HepG2 (cell line): ENCODE measurements at regions not wholly inside any gene's neighbourhood (a gene's known extent, or its start where the extent isn't known, plus 50 kb on each side); places are given as distances from the start of the nearest gene placed in this dataset.

Experiments used
- ARNT2 ChIP-seq: sonication (generic); formaldehyde crosslinking; IDR thresholded peaks from 2 replicates; pipeline ENCODE4 v1.8.0; 2022; ENCODE audit warnings: mild to moderate bottlenecking, low read depth, missing genetic modification reagents, moderate library complexity
- ATAD3A ChIP-seq: sonication (generic); formaldehyde crosslinking; IDR thresholded peaks from 2 replicates; pipeline ENCODE4 v1.4.0; 2020; ENCODE audit warnings: missing genetic modification reagents
- DR1 ChIP-seq: sonication (generic); formaldehyde crosslinking; IDR thresholded peaks from 2 replicates; pipeline ENCODE4 v1.8.0; 2021; ENCODE audit warnings: mild to moderate bottlenecking, missing genetic modification reagents, inconsistent platforms
- FOXO1 ChIP-seq: sonication (generic); formaldehyde crosslinking; IDR thresholded peaks from 2 replicates; pipeline ENCODE4 v1.4.0; 2020; ENCODE audit warnings: missing genetic modification reagents
- GABPB1 ChIP-seq: IDR thresholded peaks from 2 replicates; pipeline ENCODE4 v1.6.1; 2016; ENCODE audit warnings: mild to moderate bottlenecking, missing genetic modification reagents, moderate library complexity, missing compliant biosample characterization
- GATAD2A ChIP-seq: IDR thresholded peaks from 2 replicates; pipeline ENCODE4 v1.6.1; 2016
- IRX3 ChIP-seq: sonication (generic); formaldehyde crosslinking; IDR thresholded peaks from 2 replicates; pipeline ENCODE4 v1.8.1; 2023; ENCODE audit warnings: mild to moderate bottlenecking, low read depth, missing genetic modification reagents, borderline replicate concordance
- KAT2B ChIP-seq: fragments of 150-350 bp; IDR thresholded peaks from 2 replicates; pipeline ENCODE4 v1.6.1; 2014; ENCODE audit warnings: low read depth, low read length, borderline replicate concordance
- MED1 ChIP-seq: sonication (generic); formaldehyde crosslinking; IDR thresholded peaks from 2 replicates; pipeline ENCODE4 v1.4.0; 2020; ENCODE audit warnings: missing genetic modification reagents
- NAIF1 ChIP-seq: sonication (generic); formaldehyde crosslinking; IDR thresholded peaks from 2 replicates; pipeline ENCODE4 v1.5.0; 2020; ENCODE audit warnings: mild to moderate bottlenecking, missing genetic modification reagents, borderline replicate concordance
- NFE2 ChIP-seq: sonication (generic); formaldehyde crosslinking; IDR thresholded peaks from 2 replicates; pipeline ENCODE4 v1.4.0; 2020; ENCODE audit warnings: missing genetic modification reagents
- RFXAP ChIP-seq: sonication (generic); formaldehyde crosslinking; IDR thresholded peaks from 2 replicates; pipeline ENCODE4 v1.4.0; 2020; ENCODE audit warnings: missing genetic modification reagents, borderline replicate concordance
- SNAPC2 ChIP-seq: sonication (generic); formaldehyde crosslinking; IDR thresholded peaks from 2 replicates; pipeline ENCODE4 v1.8.1; 2022; ENCODE audit warnings: mild to moderate bottlenecking, missing genetic modification reagents
- TEAD3 ChIP-seq: optimal IDR thresholded peaks from 2 replicates; pipeline ENCODE3; 2016; ENCODE audit warnings: borderline replicate concordance
- ZKSCAN5 ChIP-seq: sonication (generic); formaldehyde crosslinking; IDR thresholded peaks from 2 replicates; pipeline ENCODE4 v1.5.1; 2020; ENCODE audit warnings: mild to moderate bottlenecking, missing genetic modification reagents
- ZNF124 ChIP-seq: sonication (generic); formaldehyde crosslinking; IDR thresholded peaks from 2 replicates; pipeline ENCODE4 v1.4.0; 2020; ENCODE audit warnings: missing genetic modification reagents
- ZNF333 ChIP-seq: sonication (generic); formaldehyde crosslinking; IDR thresholded peaks from 2 replicates; pipeline ENCODE4 v1.4.0; 2020; ENCODE audit warnings: mild to moderate bottlenecking, missing genetic modification reagents, borderline replicate concordance
- ZNF703 ChIP-seq: sonication (generic); formaldehyde crosslinking; IDR thresholded peaks from 2 replicates; pipeline ENCODE4 v1.5.1; 2020; ENCODE audit warnings: missing genetic modification reagents, mild to moderate bottlenecking, moderate library complexity, borderline replicate concordance
- TF ChIP-seq, protein P1 (sequence below): sonication (generic); formaldehyde crosslinking; IDR thresholded peaks from 2 replicates; pipeline ENCODE4 v1.5.0; 2020; ENCODE audit warnings: mild to moderate bottlenecking, missing genetic modification reagents, borderline replicate concordance

DNA sequence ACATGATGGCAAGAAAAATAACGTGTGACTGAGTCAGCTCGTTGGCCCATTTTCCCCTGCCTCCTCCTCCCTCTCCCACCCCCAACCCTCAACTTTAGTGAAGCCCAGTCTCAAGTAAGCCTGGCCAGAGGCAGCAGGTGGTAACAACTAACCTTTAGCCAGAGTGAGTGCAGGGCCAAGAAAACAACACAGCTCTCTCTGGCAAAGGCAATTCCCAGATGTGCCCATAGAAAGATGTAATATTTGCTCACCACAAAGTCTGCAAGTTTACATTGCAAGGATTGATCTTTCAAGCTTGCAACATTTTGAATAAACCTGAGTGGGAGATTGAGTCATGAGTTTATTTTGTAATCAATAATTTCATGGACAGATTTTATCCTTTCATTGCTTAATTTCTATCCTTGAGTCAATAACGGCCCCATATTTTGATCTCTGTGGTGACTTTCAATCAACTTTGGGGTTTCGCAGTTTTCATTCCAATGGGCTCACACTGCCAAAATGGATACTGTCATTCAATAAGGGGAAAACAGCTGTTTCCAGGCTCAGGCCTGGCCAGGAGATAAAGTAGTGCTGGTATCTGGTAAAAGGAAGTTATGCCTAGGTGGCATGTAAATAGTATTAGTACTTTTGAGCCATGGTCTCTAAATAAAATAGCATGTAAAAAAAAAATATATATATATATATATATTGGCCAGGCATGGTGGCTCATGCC lies 130.7 kb upstream of the TMEM164 start (continued):
- TF ChIP-seq, protein P1, sequence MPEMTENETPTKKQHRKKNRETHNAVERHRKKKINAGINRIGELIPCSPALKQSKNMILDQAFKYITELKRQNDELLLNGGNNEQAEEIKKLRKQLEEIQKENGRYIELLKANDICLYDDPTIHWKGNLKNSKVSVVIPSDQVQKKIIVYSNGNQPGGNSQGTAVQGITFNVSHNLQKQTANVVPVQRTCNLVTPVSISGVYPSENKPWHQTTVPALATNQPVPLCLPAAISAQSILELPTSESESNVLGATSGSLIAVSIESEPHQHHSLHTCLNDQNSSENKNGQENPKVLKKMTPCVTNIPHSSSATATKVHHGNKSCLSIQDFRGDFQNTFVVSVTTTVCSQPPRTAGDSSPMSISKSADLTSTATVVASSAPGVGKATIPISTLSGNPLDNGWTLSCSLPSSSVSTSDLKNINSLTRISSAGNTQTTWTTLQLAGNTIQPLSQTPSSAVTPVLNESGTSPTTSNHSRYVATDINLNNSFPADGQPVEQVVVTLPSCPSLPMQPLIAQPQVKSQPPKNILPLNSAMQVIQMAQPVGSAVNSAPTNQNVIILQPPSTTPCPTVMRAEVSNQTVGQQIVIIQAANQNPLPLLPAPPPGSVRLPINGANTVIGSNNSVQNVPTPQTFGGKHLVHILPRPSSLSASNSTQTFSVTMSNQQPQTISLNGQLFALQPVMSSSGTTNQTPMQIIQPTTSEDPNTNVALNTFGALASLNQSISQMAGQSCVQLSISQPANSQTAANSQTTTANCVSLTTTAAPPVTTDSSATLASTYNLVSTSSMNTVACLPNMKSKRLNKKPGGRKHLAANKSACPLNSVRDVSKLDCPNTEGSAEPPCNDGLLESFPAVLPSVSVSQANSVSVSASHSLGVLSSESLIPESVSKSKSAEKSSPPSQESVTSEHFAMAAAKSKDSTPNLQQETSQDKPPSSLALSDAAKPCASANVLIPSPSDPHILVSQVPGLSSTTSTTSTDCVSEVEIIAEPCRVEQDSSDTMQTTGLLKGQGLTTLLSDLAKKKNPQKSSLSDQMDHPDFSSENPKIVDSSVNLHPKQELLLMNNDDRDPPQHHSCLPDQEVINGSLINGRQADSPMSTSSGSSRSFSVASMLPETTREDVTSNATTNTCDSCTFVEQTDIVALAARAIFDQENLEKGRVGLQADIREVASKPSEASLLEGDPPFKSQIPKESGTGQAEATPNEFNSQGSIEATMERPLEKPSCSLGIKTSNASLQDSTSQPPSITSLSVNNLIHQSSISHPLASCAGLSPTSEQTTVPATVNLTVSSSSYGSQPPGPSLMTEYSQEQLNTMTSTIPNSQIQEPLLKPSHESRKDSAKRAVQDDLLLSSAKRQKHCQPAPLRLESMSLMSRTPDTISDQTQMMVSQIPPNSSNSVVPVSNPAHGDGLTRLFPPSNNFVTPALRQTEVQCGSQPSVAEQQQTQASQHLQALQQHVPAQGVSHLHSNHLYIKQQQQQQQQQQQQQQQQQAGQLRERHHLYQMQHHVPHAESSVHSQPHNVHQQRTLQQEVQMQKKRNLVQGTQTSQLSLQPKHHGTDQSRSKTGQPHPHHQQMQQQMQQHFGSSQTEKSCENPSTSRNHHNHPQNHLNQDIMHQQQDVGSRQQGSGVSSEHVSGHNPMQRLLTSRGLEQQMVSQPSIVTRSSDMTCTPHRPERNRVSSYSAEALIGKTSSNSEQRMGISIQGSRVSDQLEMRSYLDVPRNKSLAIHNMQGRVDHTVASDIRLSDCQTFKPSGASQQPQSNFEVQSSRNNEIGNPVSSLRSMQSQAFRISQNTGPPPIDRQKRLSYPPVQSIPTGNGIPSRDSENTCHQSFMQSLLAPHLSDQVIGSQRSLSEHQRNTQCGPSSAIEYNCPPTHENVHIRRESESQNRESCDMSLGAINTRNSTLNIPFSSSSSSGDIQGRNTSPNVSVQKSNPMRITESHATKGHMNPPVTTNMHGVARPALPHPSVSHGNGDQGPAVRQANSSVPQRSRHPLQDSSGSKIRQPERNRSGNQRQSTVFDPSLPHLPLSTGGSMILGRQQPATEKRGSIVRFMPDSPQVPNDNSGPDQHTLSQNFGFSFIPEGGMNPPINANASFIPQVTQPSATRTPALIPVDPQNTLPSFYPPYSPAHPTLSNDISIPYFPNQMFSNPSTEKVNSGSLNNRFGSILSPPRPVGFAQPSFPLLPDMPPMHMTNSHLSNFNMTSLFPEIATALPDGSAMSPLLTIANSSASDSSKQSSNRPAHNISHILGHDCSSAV (CRISPR knock-in tag), result no peak
- TF ChIP-seq IRX3 (CRISPR knock-in tag) (no peak), ZNF124 (no peak), FOXO1 (CRISPR knock-in tag) (peak; percentile 72; the same call in 1 of the 2 replicates), KAT2B (peak; percentile 77), GATAD2A (CRISPR knock-in tag) (peak; percentile 88), NFE2 (no peak), GABPB1 (CRISPR knock-in tag) (no peak), SNAPC2 (CRISPR knock-in tag) (no peak), NAIF1 (CRISPR knock-in tag) (no peak), ARNT2 (no peak), MED1 (peak; percentile 88), RFXAP (no peak), ZNF703 (CRISPR knock-in tag) (no peak), TEAD3 (CRISPR knock-in tag) (no peak), ZNF333 (CRISPR knock-in tag) (no peak), ZKSCAN5 (CRISPR knock-in tag) (no peak), DR1 (no peak), ATAD3A (CRISPR knock-in tag) (no peak)
